Endothelial cell of umbilical vein (primary cell): ENCODE measurements at regions not wholly inside any gene's neighbourhood (a gene's known extent, or its start where the extent isn't known, plus 50 kb on each side); places are given as distances from the start of the nearest gene placed in this dataset.

Experiments used
- BruUV-seq: library from RNA; stranded (reverse); fragments of 400-500 nt; replicated peaks from 2 replicates; lab custom pipeline; 2021; lab: Mats Ljungman, UMichigan
- CTCF ChIA-PET: fragments of 300-600, 350-600 bp; sonication (Branson Sonifier 250); formaldehyde crosslinking; loops from one replicate; lab custom pipeline; 2021; ENCODE audit warnings: antibody characterized with exemption, inconsistent platforms; lab: Charles Lee
- POLR2A ChIA-PET: fragments of 300-600, 350-600 bp; sonication (Branson Sonifier 250); formaldehyde crosslinking; loops from one replicate; lab custom pipeline; 2021; ENCODE audit warnings: antibody characterized with exemption, inconsistent platforms; lab: Charles Lee
- DNase-seq: peaks from one replicate; pipeline ENCODE4 v3.0.0-alpha.2; 2011; ENCODE audit warnings: low read depth, low spot score
- FAIRE-seq: peaks from 2 replicates; lab custom pipeline; 2011; peaks lifted over from hg19 to GRCh38; lab: Jason Lieb, UNC
- H2AFZ ChIP-seq: 2 replicates; pipeline ENCODE4 v1.6.0; 2012; ENCODE audit warnings: low read depth, low read length, control low read depth, inconsistent platforms
- H3K27ac ChIP-seq: 2 replicates; pipeline ENCODE4 v1.5.1; 2011; ENCODE audit warnings: low read depth, mild to moderate bottlenecking, control low read depth, low read length, moderate library complexity; ENCODE audit not compliant: insufficient read depth
- H3K27me3 ChIP-seq, 2 experiments: 2 replicates each; pipeline versions ENCODE4 v1.6.0 to v1.6.1; 2011; ENCODE audit warnings: low read length in 2 of 2, mixed read lengths in 1 of 2; ENCODE audit not compliant: control insufficient read depth in 2 of 2, insufficient read depth in 2 of 2
- H3K36me3 ChIP-seq, 2 experiments: 2 replicates in 1 of 2; 3 replicates in 1 of 2; pipeline ENCODE4 v1.5.1; 2011; ENCODE audit warnings: low read length in 2 of 2, mild to moderate bottlenecking in 1 of 2, moderate library complexity in 1 of 2; ENCODE audit not compliant: control insufficient read depth in 2 of 2, insufficient read depth in 2 of 2; ENCODE audit errors: extremely low read depth in 1 of 2
- H3K4me1 ChIP-seq: 3 replicates; pipeline ENCODE4 v1.5.1; 2011; ENCODE audit warnings: mild to moderate bottlenecking, low read length; ENCODE audit not compliant: control insufficient read depth, insufficient read depth; ENCODE audit errors: extremely low read depth
- H3K4me2 ChIP-seq: 2 replicates; pipeline ENCODE4 v1.6.1; 2011; ENCODE audit warnings: low read length, control low read depth, mixed read lengths; ENCODE audit not compliant: insufficient read depth
- H3K4me3 ChIP-seq, 3 experiments: fragments of 200-600 bp in 1 of 3; sonication (generic), shearing (Covaris generic) in 1 of 3; replicated peaks in 1 of 3; 2 replicates each; pipeline ENCODE4 v1.5.1; 2011 to 2016; ENCODE audit warnings: control low read depth in 3 of 3, low read length in 3 of 3, mild to moderate bottlenecking in 2 of 3, inconsistent platforms in 1 of 3, low read depth in 1 of 3, moderate library complexity in 1 of 3; ENCODE audit not compliant: insufficient read depth in 1 of 3
- H3K79me2 ChIP-seq: 2 replicates; pipeline ENCODE4 v1.6.0; 2012; ENCODE audit warnings: low read length, inconsistent platforms; ENCODE audit not compliant: control insufficient read depth, insufficient read depth
- H3K9ac ChIP-seq: replicated peaks from 2 replicates; pipeline ENCODE3; 2011; ENCODE audit warnings: low read length, control low read depth; ENCODE audit not compliant: insufficient read depth; ENCODE audit errors: extremely low read depth
- H3K9me1 ChIP-seq: replicated peaks from 3 replicates; pipeline ENCODE4 v1.6.0; 2011; ENCODE audit warnings: mild to moderate bottlenecking, low read length; ENCODE audit not compliant: control insufficient read depth, insufficient read depth; ENCODE audit errors: extremely low read depth
- H3K9me3 ChIP-seq: replicated peaks from 2 replicates; pipeline ENCODE4 v1.5.1; 2012; ENCODE audit warnings: low read length, inconsistent platforms; ENCODE audit not compliant: control insufficient read depth, insufficient read depth
- H4K20me1 ChIP-seq: replicated peaks from 2 replicates; pipeline ENCODE3; 2011; ENCODE audit warnings: mild to moderate bottlenecking, low read length; ENCODE audit not compliant: control insufficient read depth, insufficient read depth; ENCODE audit errors: extremely low read depth
- EZH2 ChIP-seq: IDR thresholded peaks from 2 replicates; pipeline ENCODE4 v1.6.1; 2012; ENCODE audit warnings: borderline replicate concordance, low read depth, mild to moderate bottlenecking, moderate library complexity, low read length, inconsistent platforms; ENCODE audit not compliant: severe bottlenecking
- FOS ChIP-seq: IDR thresholded peaks from 2 replicates; pipeline ENCODE4 v1.6.1; 2011; ENCODE audit warnings: mild to moderate bottlenecking, low read length, moderate library complexity, borderline replicate concordance; ENCODE audit not compliant: insufficient read depth
- GATA2 ChIP-seq: IDR thresholded peaks from 2 replicates; pipeline ENCODE4 v1.7.0; 2011; ENCODE audit warnings: low read depth, mild to moderate bottlenecking, moderate library complexity, mixed read lengths, low read length; ENCODE audit not compliant: insufficient read length, insufficient read depth
- JUN ChIP-seq: IDR thresholded peaks from 2 replicates; pipeline ENCODE4 v1.6.1; 2011; ENCODE audit warnings: borderline replicate concordance, low read depth; ENCODE audit not compliant: insufficient read length, insufficient read depth
- MYC ChIP-seq: IDR thresholded peaks from one replicate; pipeline ENCODE4 v1.6.1; 2011; ENCODE audit warnings: mild to moderate bottlenecking, low read depth, low read length
- POLR2A ChIP-seq: IDR thresholded peaks from 2 replicates; pipeline ENCODE4 v1.6.1; 2012; ENCODE audit warnings: low read depth, mild to moderate bottlenecking, control low read depth, low read length
- POLR2AphosphoS5 ChIP-seq: IDR thresholded peaks from 2 replicates; pipeline ENCODE4 v1.6.1; 2012; ENCODE audit warnings: low read depth, mild to moderate bottlenecking, control low read depth, low read length, moderate library complexity; ENCODE audit not compliant: insufficient read depth
- dilution Hi-C: fragments of 300-500 bp; cut with MboI; formaldehyde crosslinking; loops from one replicate; pipeline ENCODE4 v1.15.0; 2019; ENCODE audit warnings: low sequenced_read_pairs; ENCODE audit not compliant: extremely low pct_ligation_motif_present
- intact Hi-C: fragments of 100-400 bp; cut with micrococcal nuclease; formaldehyde crosslinking; loops from one replicate; pipeline ENCODE4 v1.10.0; 2022
- TF ChIP-seq, protein P1 (sequence below): IDR thresholded peaks from 2 replicates; pipeline ENCODE4 v1.6.1; 2011; ENCODE audit not compliant: insufficient read depth, insufficient read length
- TF ChIP-seq, protein P2 (sequence below), 2 donors: IDR thresholded peaks; 1 replicate in 1 of 2; 2 replicates in 1 of 2; pipeline ENCODE4 v1.5.1; 2011; ENCODE audit warnings: low read length in 2 of 2, mild to moderate bottlenecking in 2 of 2, moderate library complexity in 2 of 2, control low read depth in 1 of 2, inconsistent platforms in 1 of 2, low read depth in 1 of 2; ENCODE audit not compliant: insufficient read depth in 1 of 2; ENCODE audit errors: extremely low read depth in 1 of 2

DNA sequence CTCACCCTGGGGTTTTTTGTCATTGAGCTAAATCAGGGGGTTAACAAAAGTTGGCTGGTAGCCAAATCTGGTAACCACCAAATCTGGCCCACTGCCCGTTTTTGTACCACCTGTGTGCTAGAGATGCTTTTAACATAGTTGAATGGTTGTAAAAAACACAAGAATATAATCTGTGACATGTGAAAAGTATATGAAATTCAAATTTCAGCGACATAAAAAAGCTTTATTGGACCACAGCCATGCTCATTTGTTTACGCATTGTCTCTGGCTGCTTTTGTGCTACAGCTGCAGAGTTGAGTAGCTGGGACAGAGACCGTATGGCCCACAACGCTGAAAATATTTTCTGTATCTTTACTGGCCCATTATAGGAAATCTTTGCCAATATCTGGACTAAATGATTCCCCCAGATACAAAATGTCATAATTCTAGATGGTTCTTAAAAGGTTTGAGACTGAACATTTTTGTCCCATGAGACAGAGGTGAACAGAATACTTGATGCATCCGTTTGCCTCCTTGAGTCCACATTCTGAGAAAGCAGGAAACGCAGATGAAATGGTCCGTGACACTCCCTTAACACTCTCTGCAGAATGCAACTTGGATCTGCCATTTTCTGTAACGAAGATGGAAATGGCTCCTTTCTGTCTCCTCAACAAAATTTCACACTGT lies 120.9 kb upstream of the PDZRN3 start:
- POLR2A ChIA-PET, result no interaction called here
- no TSS peak for BruUV-seq
- Histone ChIP-seq H3K9ac (no peak overlapping the region), H4K20me1 (no peaks in the 10 kb centered on the region), H3K4me2 (no peak overlapping the region), H3K9me3 (no peaks in the 10 kb centered on the region), H3K27ac (no peak overlapping the region), H3K4me3 (no peak overlapping the region), H3K36me3 (no peaks in the 10 kb centered on the region), H3K4me1 (no peaks in the 10 kb centered on the region), H3K9me1 (no peaks in the 10 kb centered on the region), H3K27me3 (no peaks in the 10 kb centered on the region), H3K79me2 (no peaks in the 10 kb centered on the region), H2AFZ (no peak overlapping the region)
- CTCF ChIA-PET, result no interaction called here
- DNase-seq (no peak), FAIRE-seq (no peak)
- dilution Hi-C loops, result no loop called here
- TF ChIP-seq, protein P1, sequence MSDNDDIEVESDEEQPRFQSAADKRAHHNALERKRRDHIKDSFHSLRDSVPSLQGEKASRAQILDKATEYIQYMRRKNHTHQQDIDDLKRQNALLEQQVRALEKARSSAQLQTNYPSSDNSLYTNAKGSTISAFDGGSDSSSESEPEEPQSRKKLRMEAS, result no peak
- intact Hi-C loops, result no loop called here

DNA sequence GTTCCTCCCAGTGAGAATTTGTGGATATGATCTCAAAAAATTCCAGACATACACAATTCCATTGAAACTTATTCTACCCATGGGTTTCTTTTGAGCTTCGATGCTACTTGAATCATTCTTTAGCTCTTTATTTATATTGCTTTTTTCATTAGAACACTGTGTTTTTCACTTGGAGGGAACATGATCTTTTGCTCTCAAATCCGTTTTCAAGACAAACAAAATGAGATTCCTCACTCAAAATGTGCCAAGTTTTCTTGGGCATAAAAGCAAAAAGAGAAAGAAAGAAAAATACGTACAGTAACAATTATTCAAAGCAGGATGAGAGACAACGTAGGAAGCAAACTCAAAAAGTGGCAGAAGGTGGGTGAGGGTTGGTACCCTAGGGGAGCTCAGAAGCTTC lies 118.8 kb upstream of the PDZRN3 start:
- no peak overlapping the region for H3K27ac ChIP-seq
- no peak for DNase-seq
- FAIRE-seq, result no peak
- H3K36me3 ChIP-seq, result no peaks in the 10 kb centered on the region
- CTCF ChIA-PET, result no interaction called here
- no peak for TF ChIP-seq MYC
- no peak for TF ChIP-seq POLR2AphosphoS5
- no peak for TF ChIP-seq FOS
- TF ChIP-seq JUN, result no peak
- no peak for TF ChIP-seq POLR2A
- TF ChIP-seq, protein P1, result no peak
- no peak for TF ChIP-seq GATA2
- TF ChIP-seq, protein P2, sequence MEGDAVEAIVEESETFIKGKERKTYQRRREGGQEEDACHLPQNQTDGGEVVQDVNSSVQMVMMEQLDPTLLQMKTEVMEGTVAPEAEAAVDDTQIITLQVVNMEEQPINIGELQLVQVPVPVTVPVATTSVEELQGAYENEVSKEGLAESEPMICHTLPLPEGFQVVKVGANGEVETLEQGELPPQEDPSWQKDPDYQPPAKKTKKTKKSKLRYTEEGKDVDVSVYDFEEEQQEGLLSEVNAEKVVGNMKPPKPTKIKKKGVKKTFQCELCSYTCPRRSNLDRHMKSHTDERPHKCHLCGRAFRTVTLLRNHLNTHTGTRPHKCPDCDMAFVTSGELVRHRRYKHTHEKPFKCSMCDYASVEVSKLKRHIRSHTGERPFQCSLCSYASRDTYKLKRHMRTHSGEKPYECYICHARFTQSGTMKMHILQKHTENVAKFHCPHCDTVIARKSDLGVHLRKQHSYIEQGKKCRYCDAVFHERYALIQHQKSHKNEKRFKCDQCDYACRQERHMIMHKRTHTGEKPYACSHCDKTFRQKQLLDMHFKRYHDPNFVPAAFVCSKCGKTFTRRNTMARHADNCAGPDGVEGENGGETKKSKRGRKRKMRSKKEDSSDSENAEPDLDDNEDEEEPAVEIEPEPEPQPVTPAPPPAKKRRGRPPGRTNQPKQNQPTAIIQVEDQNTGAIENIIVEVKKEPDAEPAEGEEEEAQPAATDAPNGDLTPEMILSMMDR (IDR thresholded peaks at IDR 0.05; ENCODE audit: extremely low read depth in 1 of 2, insufficient read depth in 1 of 2, low read depth in 1 of 2, low read length in 2 of 2), result no peak
- no peak for TF ChIP-seq EZH2
- no peak overlapping the region for H3K9ac ChIP-seq
- BruUV-seq, result no TSS peak
- POLR2A ChIA-PET, result no interaction called here
- dilution Hi-C loops (no loop called here), intact Hi-C loops (no loop called here)
- H3K27me3 ChIP-seq, result no peaks in the 10 kb centered on the region
- no peaks in the 10 kb centered on the region for H4K20me1 ChIP-seq
- H3K4me1 ChIP-seq, result no peaks in the 10 kb centered on the region
- no peaks in the 10 kb centered on the region for H3K9me1 ChIP-seq
- H2AFZ ChIP-seq, result no peak overlapping the region
- no peak overlapping the region for H3K4me2 ChIP-seq
- no peaks in the 10 kb centered on the region for H3K9me3 ChIP-seq
- H3K79me2 ChIP-seq, result no peaks in the 10 kb centered on the region
- H3K4me3 ChIP-seq, result no peak overlapping the region
